ENCODE measurements at regions not wholly inside any gene's neighbourhood (a gene's known extent, or its start where the extent isn't known, plus 50 kb on each side); places are given as distances from the start of the nearest gene placed in this dataset.

GRCh38 chr3:139827833-139828232 is 107.2 kb upstream of the CLSTN2 start:
- DNase-seq (ENCODE audit: low spot score in 2 of 2): no peak
- no peaks in the 10 kb centered on the region for H3K4me1 ChIP-seq
- H3K9me3 ChIP-seq: no peaks in the 10 kb centered on the region
- no peaks in the 10 kb centered on the region for H3K36me3 ChIP-seq
- intact Hi-C loops (cut with DNase I): no loop called here
- no peak overlapping the region for H3K27ac ChIP-seq
- H3K4me3 ChIP-seq: no peak overlapping the region
- H3K27me3 ChIP-seq: no peaks in the 10 kb centered on the region
- TF ChIP-seq CTCF (IDR thresholded peaks at IDR 0.05): no peak

DNA sequence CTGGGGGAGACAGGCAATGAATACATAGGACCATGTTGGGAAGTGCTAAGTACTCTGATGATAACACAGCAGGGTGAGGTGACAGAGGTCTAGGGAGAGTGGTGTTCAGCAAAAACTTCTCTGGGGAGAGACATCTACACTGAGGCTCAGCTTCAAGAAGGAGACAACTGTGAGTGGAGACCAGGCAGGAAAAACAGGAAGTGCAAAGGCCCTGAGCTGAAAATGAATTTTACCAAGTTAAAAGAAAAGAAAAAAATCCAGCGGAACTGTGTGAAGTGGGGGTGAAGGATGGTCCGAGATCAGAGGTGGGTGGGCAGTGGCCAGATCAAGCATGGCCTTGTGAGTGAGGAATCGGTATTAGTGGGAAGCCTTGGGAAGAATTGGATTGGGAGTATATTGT is 110.1 kb upstream of the CLSTN2 start:
- H3K36me3 ChIP-seq: no peaks in the 10 kb centered on the region
- peaks cover 0 to 5% of the 10 kb centered on the region in 2 donors for H3K9me3 ChIP-seq
- no peaks in the 10 kb centered on the region for H3K27me3 ChIP-seq
- intact Hi-C loops (cut with DNase I): no loop called here
- TF ChIP-seq CTCF (IDR thresholded peaks at IDR 0.05): no peak
- H3K4me3 ChIP-seq: no peak overlapping the region
- no peaks in the 10 kb centered on the region for H3K4me1 ChIP-seq
- DNase-seq (ENCODE audit: low spot score in 2 of 2): no peak
- H3K27ac ChIP-seq: no peak overlapping the region

GRCh38 chr3:139814646-139815045 is 120.3 kb upstream of the CLSTN2 start:
- Histone ChIP-seq H3K36me3 (no peaks in the 10 kb centered on the region), H3K27me3 (no peaks in the 10 kb centered on the region), H3K9me3 (no peaks in the 10 kb centered on the region), H3K4me1 (no peaks in the 10 kb centered on the region), H3K4me3 (no peak overlapping the region), H3K27ac (no peak overlapping the region)
- DNase-seq (ENCODE audit: low spot score in 2 of 2): no peak
- intact Hi-C loops (cut with DNase I): no loop called here
- no peak for TF ChIP-seq CTCF (IDR thresholded peaks at IDR 0.05)

DNA sequence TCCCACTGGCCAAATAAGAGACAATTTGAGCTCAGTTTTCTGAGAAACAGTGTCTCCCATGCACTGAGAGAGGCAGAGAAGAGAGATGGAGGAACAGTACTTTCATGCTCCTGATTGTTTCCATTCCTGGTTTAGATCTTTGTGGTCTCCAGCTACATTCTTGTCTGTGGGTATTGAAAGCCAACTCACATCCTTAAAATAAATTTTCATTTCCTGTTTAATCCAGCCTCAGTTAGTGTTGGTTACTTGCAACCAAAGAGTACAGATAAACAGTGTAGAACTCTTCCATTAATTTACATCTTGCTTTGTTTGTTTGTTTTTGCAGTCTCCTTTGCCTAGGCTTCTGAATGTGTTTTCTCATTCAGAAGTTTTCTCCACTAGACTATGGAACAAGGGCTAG is 123.7 kb upstream of the CLSTN2 start:
- H3K27me3 ChIP-seq: no peaks in the 10 kb centered on the region
- H3K4me1 ChIP-seq: no peaks in the 10 kb centered on the region
- DNase-seq (ENCODE audit: low spot score in 2 of 2): no peak
- no peaks in the 10 kb centered on the region for H3K36me3 ChIP-seq
- TF ChIP-seq CTCF (IDR thresholded peaks at IDR 0.05): no peak
- H3K27ac ChIP-seq: no peak overlapping the region
- H3K9me3 ChIP-seq: no peaks in the 10 kb centered on the region
- intact Hi-C loops (cut with DNase I): no loop called here
- no peak overlapping the region for H3K4me3 ChIP-seq

- intact Hi-C loops (cut with DNase I): no loop called here
- no peak for TF ChIP-seq CTCF (IDR thresholded peaks at IDR 0.05)
- H3K27me3 ChIP-seq: no peaks in the 10 kb centered on the region
Measured at GRCh38 chr3:139808201-139808600, 126.8 kb upstream of the CLSTN2 start.

GRCh38 chr3:139803294-139803693 is 125.5 kb upstream of the NMNAT3 start:
- intact Hi-C loops (cut with DNase I): no loop called here
- Histone ChIP-seq H3K27me3 (no peaks in the 10 kb centered on the region), H3K4me3 (no peak overlapping the region), H3K9me3 (no peaks in the 10 kb centered on the region), H3K36me3 (no peaks in the 10 kb centered on the region), H3K27ac (no peak overlapping the region), H3K4me1 (no peaks in the 10 kb centered on the region)
- no peak for DNase-seq (ENCODE audit: low spot score in 2 of 2)
- TF ChIP-seq CTCF (IDR thresholded peaks at IDR 0.05): no peak

More at GRCh38 chr3:139808201-139808600, 126.8 kb upstream of the CLSTN2 start:
- no peaks in the 10 kb centered on the region for H3K36me3 ChIP-seq
- no peak for DNase-seq (ENCODE audit: low spot score in 2 of 2)
- H3K4me1 ChIP-seq: no peaks in the 10 kb centered on the region
- no peaks in the 10 kb centered on the region for H3K9me3 ChIP-seq
- H3K27ac ChIP-seq: no peak overlapping the region
- no peak overlapping the region for H3K4me3 ChIP-seq
